B cell (primary cell): ENCODE measurements at regions not wholly inside any gene's neighbourhood (a gene's known extent, or its start where the extent isn't known, plus 50 kb on each side); places are given as distances from the start of the nearest gene placed in this dataset.

Experiments
- ATAC-seq: fragments of 200-7000 bp; cut with Tn5 transposase; one replicate; pipeline ENCODE4 v1.10.0; 2021; ENCODE audit warnings: low read depth, mild to moderate bottlenecking, moderate number of reproducible peaks, moderate library complexity
- CTCF ChIA-PET: fragments of 350-600 bp; sonication (Branson Sonifier 250); formaldehyde crosslinking; loops from one replicate; lab custom pipeline; 2021; ENCODE audit warnings: antibody characterized with exemption, inconsistent platforms; lab: Charles Lee
- POLR2A ChIA-PET: fragments of 350-600 bp; sonication (Branson Sonifier 250); formaldehyde crosslinking; loops from one replicate; lab custom pipeline; 2021; ENCODE audit warnings: antibody characterized with exemption; lab: Charles Lee
- DNase-seq: peaks from one replicate; pipeline ENCODE4 v3.0.0; 2013
- H2AFZ ChIP-seq: 2 replicates; pipeline ENCODE4 v1.6.1; 2012; ENCODE audit warnings: mild to moderate bottlenecking, low read depth, low read length; ENCODE audit not compliant: insufficient read depth, poor library complexity, severe bottlenecking
- H3K27ac ChIP-seq, 2 donors: 1 replicate in 1 of 2; 2 replicates in 1 of 2; pipeline ENCODE4 v1.5.1; 2012 to 2013; ENCODE audit warnings: low read length in 2 of 2, mild to moderate bottlenecking in 2 of 2, moderate library complexity in 1 of 2
- H3K27me3 ChIP-seq, 4 experiments: fragments of 200-600 bp in 1 of 4; sonication (generic) in 1 of 4; replicated peaks in 1 of 4; 1 replicate in 2 of 4; 2 replicates in 2 of 4; pipeline versions ENCODE4 v1.6.1 to v1.7.0; 2013 to 2016; ENCODE audit warnings: low read length in 3 of 4, mild to moderate bottlenecking in 2 of 4, mixed read lengths in 1 of 4, moderate library complexity in 1 of 4; ENCODE audit not compliant: insufficient read depth in 4 of 4, control insufficient read depth in 3 of 4; ENCODE audit errors: control extremely low read depth in 1 of 4
- H3K36me3 ChIP-seq, 2 experiments: replicated peaks in 1 of 2; 1 replicate in 1 of 2; 2 replicates in 1 of 2; pipeline versions ENCODE4 v1.6.1 to v1.7.1; 2013; ENCODE audit warnings: low read length in 1 of 2; ENCODE audit not compliant: insufficient read depth in 2 of 2, control insufficient read depth in 1 of 2; ENCODE audit errors: control extremely low read depth in 1 of 2, extremely low read depth in 1 of 2
- H3K4me1 ChIP-seq, 2 donors: fragments of 200-600 bp in 1 of 2; sonication (generic) in 1 of 2; 1 replicate in 1 of 2; 2 replicates in 1 of 2; pipeline versions ENCODE4 v1.5.1 to v1.6.1; 2013 to 2017; ENCODE audit warnings: low read length in 2 of 2; ENCODE audit not compliant: control insufficient read depth in 2 of 2, insufficient read depth in 2 of 2
- H3K4me2 ChIP-seq: replicated peaks from 2 replicates; pipeline ENCODE3; 2012; ENCODE audit warnings: mild to moderate bottlenecking, low read depth, low read length; ENCODE audit not compliant: poor library complexity, severe bottlenecking
- H3K4me3 ChIP-seq, 5 experiments: fragments of 200-600 bp in 1 of 5; sonication (generic) in 1 of 5; 1 replicate in 3 of 5; 2 replicates in 2 of 5; pipeline versions ENCODE4 v1.5.1 to v1.7.0; 2011 to 2016; ENCODE audit warnings: low read length in 4 of 5, mild to moderate bottlenecking in 4 of 5, low read depth in 2 of 5, control low read depth in 1 of 5, moderate library complexity in 1 of 5; ENCODE audit not compliant: insufficient read depth in 1 of 5; ENCODE audit errors: control extremely low read depth in 1 of 5, extremely low read depth in 1 of 5
- H3K79me2 ChIP-seq: fragments of 200-600 bp; sonication (generic); one replicate; pipeline ENCODE4 v1.6.0; 2016; ENCODE audit warnings: low read length; ENCODE audit not compliant: control insufficient read depth, insufficient read depth
- H3K9ac ChIP-seq: fragments of 200-600 bp; sonication (generic); 2 replicates; pipeline ENCODE4 v1.6.1; 2017; ENCODE audit warnings: mild to moderate bottlenecking, low read length, moderate library complexity
- H3K9me3 ChIP-seq, 3 donors: one replicate each; pipeline versions ENCODE4 v1.6.1 to v1.7.1; 2013; ENCODE audit warnings: low read length in 2 of 3; ENCODE audit not compliant: control insufficient read depth in 2 of 3, insufficient read depth in 1 of 3; ENCODE audit errors: control extremely low read depth in 1 of 3
- H4K20me1 ChIP-seq: 2 replicates; pipeline ENCODE4 v1.6.0; 2012; ENCODE audit warnings: mild to moderate bottlenecking, low read length; ENCODE audit not compliant: insufficient read depth, control insufficient read depth, poor library complexity, severe bottlenecking
- H3K27ac Mint-ChIP-seq: one replicate; pipeline ENCODE4 v1.8.0; 2021; ENCODE audit warnings: mixed read lengths
- H3K27me3 Mint-ChIP-seq: one replicate; pipeline ENCODE4 v1.8.0; 2021; ENCODE audit warnings: mixed read lengths
- H3K4me1 Mint-ChIP-seq: one replicate; pipeline ENCODE4 v1.8.0; 2021; ENCODE audit warnings: mixed read lengths
- H3K4me3 Mint-ChIP-seq: one replicate; pipeline ENCODE4 v1.8.0; 2021; ENCODE audit warnings: mixed read lengths
- H3K9me3 Mint-ChIP-seq: one replicate; pipeline ENCODE4 v1.8.0; 2022; ENCODE audit warnings: mixed read lengths; ENCODE audit not compliant: insufficient read depth
- CTCF ChIP-seq: fragments of 200-600 bp; IDR thresholded peaks from one replicate; pipeline ENCODE4 v1.8.0; 2022; ENCODE audit warnings: antibody characterized with exemption, mild to moderate bottlenecking
- EZH2 ChIP-seq: IDR thresholded peaks from 2 replicates; pipeline ENCODE4 v1.6.1; 2012; ENCODE audit warnings: borderline replicate concordance, low read depth, mild to moderate bottlenecking, moderate library complexity, low read length; ENCODE audit not compliant: insufficient read depth, poor library complexity, severe bottlenecking
- WGBS: methylation state at CpG from one replicate; pipeline ENCODE4 v1.1.5; 2013; ENCODE audit warnings: missing lambda C conversion rate; ENCODE audit not compliant: insufficient coverage; 5-methylcytosine and 5-hydroxymethylcytosine counted together
- intact Hi-C: fragments of 100-400 bp; cut with micrococcal nuclease; formaldehyde crosslinking; loops from one replicate; pipeline ENCODE4 v1.10.0; 2022

- intact Hi-C loops, result no loop called here
- TF ChIP-seq CTCF (no peak), EZH2 (no peak)
- ChIA-PET CTCF (no interaction called here), POLR2A (no interaction called here)
- Histone ChIP-seq H3K9me3 (peaks cover 0 to 3% (median 0%) of the 10 kb centered on the region in 3 donors), H3K4me2 (no peak overlapping the region), H3K27me3 (no peaks in the 10 kb centered on the region), H3K36me3 (no peaks in the 10 kb centered on the region), H3K9ac (no peak overlapping the region), H3K4me3 (no peak overlapping the region), H3K27ac (no peak overlapping the region), H3K79me2 (no peaks in the 10 kb centered on the region), H3K4me1 (no peaks in the 10 kb centered on the region), H2AFZ (no peak overlapping the region), H4K20me1 (no peaks in the 10 kb centered on the region)
- Mint-ChIP-seq H3K4me1 (no peaks in the 10 kb centered on the region), H3K4me3 (no peak overlapping the region), H3K27me3 (no peaks in the 10 kb centered on the region), H3K9me3 (no peaks in the 10 kb centered on the region), H3K27ac (no peak overlapping the region)
- WGBS, result 86% methylated on average over 1 of the region's 3 CpGs
- DNase-seq, result no peak
- ATAC-seq, result no peak
Measured at GRCh38 chr6:90982051-90982450, 395.2 kb upstream of the MAP3K7 start.

- DNase-seq, result no peak
- 67% methylated on average over 2 of the region's 4 CpGs for WGBS
- no peaks in the 10 kb centered on the region for H3K27me3 Mint-ChIP-seq
- no peak overlapping the region for H3K4me2 ChIP-seq
- no peak for ATAC-seq
- no peaks in the 10 kb centered on the region for H3K36me3 ChIP-seq
- no peaks in the 10 kb centered on the region for H3K27me3 ChIP-seq
- H3K79me2 ChIP-seq, result no peaks in the 10 kb centered on the region
- POLR2A ChIA-PET, result no interaction called here
- H4K20me1 ChIP-seq, result no peaks in the 10 kb centered on the region
- H3K27ac ChIP-seq, result no peak overlapping the region
- H3K9ac ChIP-seq, result no peak overlapping the region
- intact Hi-C loops, result no loop called here
- H3K27ac Mint-ChIP-seq, result no peak overlapping the region
- no peaks in the 10 kb centered on the region for H3K4me1 Mint-ChIP-seq
- no peak overlapping the region for H3K4me3 Mint-ChIP-seq
- no peak overlapping the region for H2AFZ ChIP-seq
- H3K9me3 ChIP-seq, result peaks cover 0 to 3% (median 0%) of the 10 kb centered on the region in 3 donors
- TF ChIP-seq EZH2 (no peak), CTCF (no peak)
- CTCF ChIA-PET, result no interaction called here
- no peaks in the 10 kb centered on the region for H3K4me1 ChIP-seq
- H3K4me3 ChIP-seq, result no peak overlapping the region
- no peaks in the 10 kb centered on the region for H3K9me3 Mint-ChIP-seq
Measured at GRCh38 chr6:90978046-90978445, 391.2 kb upstream of the MAP3K7 start.
